HepG2 (cell line): ENCODE measurements at regions not wholly inside any gene's neighbourhood (a gene's known extent, or its start where the extent isn't known, plus 50 kb on each side); places are given as distances from the start of the nearest gene placed in this dataset.

Experiments
- ARNTL ChIP-seq: sonication (generic); formaldehyde crosslinking; IDR thresholded peaks from 2 replicates; pipeline ENCODE4 v1.4.0; 2020; ENCODE audit warnings: mild to moderate bottlenecking, missing genetic modification reagents
- ATM ChIP-seq: fragments of 450-650 bp; IDR thresholded peaks from 2 replicates; pipeline ENCODE4 v1.7.1; 2017; ENCODE audit warnings: mild to moderate bottlenecking, borderline replicate concordance
- CREBL2 ChIP-seq: sonication (generic); formaldehyde crosslinking; IDR thresholded peaks from 2 replicates; pipeline ENCODE4 v1.8.1; 2023; ENCODE audit warnings: missing genetic modification reagents, mild to moderate bottlenecking, borderline replicate concordance
- E2F2 ChIP-seq: sonication (generic); formaldehyde crosslinking; IDR thresholded peaks from 2 replicates; pipeline ENCODE4 v1.4.0; 2020; ENCODE audit warnings: missing genetic modification reagents, borderline replicate concordance
- EED ChIP-seq: sonication (generic); formaldehyde crosslinking; IDR thresholded peaks from 2 replicates; pipeline ENCODE4 v1.5.0; 2020; ENCODE audit warnings: mild to moderate bottlenecking, missing genetic modification reagents
- ESRRA ChIP-seq: sonication (generic); formaldehyde crosslinking; IDR thresholded peaks from 2 replicates; pipeline ENCODE4 v1.5.1; 2020; ENCODE audit warnings: mild to moderate bottlenecking, low read depth, missing genetic modification reagents
- GABPB1 ChIP-seq: IDR thresholded peaks from 2 replicates; pipeline ENCODE4 v1.6.1; 2016; ENCODE audit warnings: mild to moderate bottlenecking, missing genetic modification reagents, moderate library complexity, missing compliant biosample characterization
- GATA4 ChIP-seq: sonication (generic); IDR thresholded peaks from 2 replicates; pipeline ENCODE4 v1.6.1; 2016; ENCODE audit warnings: antibody characterized with exemption, low read depth, borderline replicate concordance
- HCFC1 ChIP-seq: fragments of 150-350 bp; IDR thresholded peaks from 2 replicates; pipeline ENCODE4 v1.6.1; 2014; ENCODE audit warnings: low read depth, low read length
- MIER3 ChIP-seq: IDR thresholded peaks from 2 replicates; pipeline ENCODE4 v1.6.1; 2016; ENCODE audit warnings: missing compliant biosample characterization, borderline replicate concordance
- MLLT10 ChIP-seq: sonication (generic); formaldehyde crosslinking; IDR thresholded peaks from 2 replicates; pipeline ENCODE4 v1.4.0; 2020; ENCODE audit warnings: missing genetic modification reagents
- NR2C2 ChIP-seq: sonication (generic); formaldehyde crosslinking; IDR thresholded peaks from 2 replicates; pipeline ENCODE4 v1.4.0; 2020; ENCODE audit warnings: missing genetic modification reagents, mild to moderate bottlenecking, moderate library complexity, borderline replicate concordance
- PCBP1 ChIP-seq: fragments of 200-400 bp; formaldehyde crosslinking; IDR thresholded peaks from 2 replicates; pipeline ENCODE4 v1.6.1; 2017; ENCODE audit warnings: mild to moderate bottlenecking, low read depth, low read length, borderline replicate concordance
- PHF5A ChIP-seq: IDR thresholded peaks from one replicate; pipeline ENCODE4 v1.6.1; 2018; ENCODE audit warnings: low read depth, missing genetic modification reagents; ENCODE audit not compliant: unreplicated experiment
- PLSCR1 ChIP-seq: sonication (generic); formaldehyde crosslinking; IDR thresholded peaks from 2 replicates; pipeline ENCODE4 v1.5.0; 2020; ENCODE audit warnings: missing genetic modification reagents, mild to moderate bottlenecking, borderline replicate concordance
- THAP8 ChIP-seq: sonication (generic); formaldehyde crosslinking; IDR thresholded peaks from 2 replicates; pipeline ENCODE4 v1.5.1; 2020; ENCODE audit warnings: missing genetic modification reagents, mild to moderate bottlenecking, borderline replicate concordance
- YEATS4 ChIP-seq: sonication (generic); formaldehyde crosslinking; IDR thresholded peaks from 2 replicates; pipeline ENCODE4 v1.4.0; 2020; ENCODE audit warnings: missing genetic modification reagents, borderline replicate concordance
- ZBTB2 ChIP-seq: sonication (generic); formaldehyde crosslinking; IDR thresholded peaks from 2 replicates; pipeline ENCODE4 v1.8.0; 2022; ENCODE audit warnings: low read depth, missing genetic modification reagents
- ZFP37 ChIP-seq: sonication (generic); formaldehyde crosslinking; IDR thresholded peaks from 2 replicates; pipeline ENCODE4 v1.4.0; 2020; ENCODE audit warnings: missing genetic modification reagents, borderline replicate concordance
- ZMAT5 ChIP-seq: sonication (generic); formaldehyde crosslinking; IDR thresholded peaks from 2 replicates; pipeline ENCODE4 v1.5.0; 2020; ENCODE audit warnings: mild to moderate bottlenecking, low read depth, missing genetic modification reagents, borderline replicate concordance
- ZNF354B ChIP-seq: sonication (generic); formaldehyde crosslinking; IDR thresholded peaks from 2 replicates; pipeline ENCODE4 v1.8.0; 2022; ENCODE audit warnings: mild to moderate bottlenecking, missing genetic modification reagents
- ZNF570 ChIP-seq: sonication (generic); formaldehyde crosslinking; IDR thresholded peaks from 2 replicates; pipeline ENCODE4 v1.4.0; 2020; ENCODE audit warnings: mild to moderate bottlenecking, missing genetic modification reagents, borderline replicate concordance
- ZNF589 ChIP-seq: sonication (generic); formaldehyde crosslinking; conservative IDR thresholded peaks from 2 replicates; pipeline ENCODE4 v1.8.0; 2022; ENCODE audit warnings: mild to moderate bottlenecking, moderate library complexity, missing genetic modification reagents
- ZNF713 ChIP-seq: sonication (generic); formaldehyde crosslinking; IDR thresholded peaks from 2 replicates; pipeline ENCODE4 v1.4.0; 2020; ENCODE audit warnings: mild to moderate bottlenecking, missing genetic modification reagents
- ZNF839 ChIP-seq: sonication (generic); formaldehyde crosslinking; IDR thresholded peaks from 2 replicates; pipeline ENCODE4 v1.4.0; 2020; ENCODE audit warnings: missing genetic modification reagents, mild to moderate bottlenecking, borderline replicate concordance

GRCh38 chr1:121586369-121587229 is 401.8 kb downstream of the SRGAP2C start (continued):
- TF ChIP-seq ZBTB2 (CRISPR knock-in tag) = no peak
- TF ChIP-seq MIER3 (CRISPR knock-in tag) = peak; percentile 39; the same call in 1 of the 2 replicates
- TF ChIP-seq ARNTL = no peak
- TF ChIP-seq MLLT10 (CRISPR knock-in tag) = no peak
- no peak for TF ChIP-seq EED
- TF ChIP-seq E2F2 (CRISPR knock-in tag) = 0 out of 2 replicates have a peak, but pooled peaks have one; percentile 33
- no peak for TF ChIP-seq ESRRA (CRISPR knock-in tag)
- TF ChIP-seq NR2C2 (CRISPR knock-in tag) = peak; percentile 52
- TF ChIP-seq ATM = no peak
- TF ChIP-seq YEATS4 (CRISPR knock-in tag) = peak; percentile 52; the same call in 1 of the 2 replicates
- TF ChIP-seq ZNF589 (CRISPR knock-in tag) = no peak; the same call in 1 of the 2 replicates
- no peak for TF ChIP-seq ZNF354B (CRISPR knock-in tag)
- peak; percentile 40 for TF ChIP-seq GABPB1 (CRISPR knock-in tag)
- no peak for TF ChIP-seq PCBP1
- TF ChIP-seq THAP8 (CRISPR knock-in tag) = no peak
- TF ChIP-seq ZNF839 (CRISPR knock-in tag) = no peak
- peak; percentile 33 for TF ChIP-seq PHF5A (CRISPR knock-in tag)
- no peak for TF ChIP-seq HCFC1
- no peak for TF ChIP-seq ZNF570 (CRISPR knock-in tag)
- no peak for TF ChIP-seq ZNF713 (CRISPR knock-in tag)
- TF ChIP-seq ZMAT5 (CRISPR knock-in tag) = no peak
- no peak for TF ChIP-seq CREBL2 (CRISPR knock-in tag)
- TF ChIP-seq ZFP37 (CRISPR knock-in tag) = no peak
- TF ChIP-seq GATA4 = peak; percentile 95
- TF ChIP-seq PLSCR1 (CRISPR knock-in tag) = no peak
